Keratinocyte (primary cell): ENCODE measurements at regions not wholly inside any gene's neighbourhood (a gene's known extent, or its start where the extent isn't known, plus 50 kb on each side); places are given as distances from the start of the nearest gene placed in this dataset.
A peak's percentile ranks its signal among the peaks of the same experiment; 100 is the strongest.

Experiments
- DNase-seq: peaks from one replicate; pipeline ENCODE4 v3.0.0-alpha.2; 2011; ENCODE audit warnings: low read depth, missing footprints, low spot score
- FAIRE-seq: peaks from 2 replicates; lab custom pipeline; 2011; peaks lifted over from hg19 to GRCh38; lab: Jason Lieb, UNC
- H2AFZ ChIP-seq: 2 replicates; pipeline ENCODE4 v1.6.0; 2012; ENCODE audit warnings: low read length, control low read depth, inconsistent platforms; ENCODE audit not compliant: control insufficient read depth
- H3K27ac ChIP-seq: 2 replicates; pipeline ENCODE4 v1.5.1; 2011; ENCODE audit warnings: low read length; ENCODE audit not compliant: control insufficient read depth, insufficient read depth
- H3K27me3 ChIP-seq: 3 replicates; pipeline ENCODE4 v1.6.0; 2011; ENCODE audit warnings: low read length; ENCODE audit not compliant: control insufficient read depth, insufficient read depth; ENCODE audit errors: extremely low read depth
- H3K36me3 ChIP-seq, 2 experiments: 2 replicates in 1 of 2; 3 replicates in 1 of 2; pipeline ENCODE4 v1.5.1; 2011; ENCODE audit warnings: low read length in 2 of 2, mild to moderate bottlenecking in 1 of 2; ENCODE audit not compliant: control insufficient read depth in 2 of 2, insufficient read depth in 2 of 2; ENCODE audit errors: extremely low read depth in 1 of 2
- H3K4me1 ChIP-seq: 3 replicates; pipeline ENCODE4 v1.5.1; 2011; ENCODE audit warnings: low read length; ENCODE audit not compliant: control insufficient read depth, insufficient read depth; ENCODE audit errors: extremely low read depth
- H3K4me2 ChIP-seq: 3 replicates; pipeline ENCODE4 v1.6.0; 2011; ENCODE audit warnings: low read depth, low read length; ENCODE audit not compliant: control insufficient read depth, insufficient read depth; ENCODE audit errors: extremely low read depth
- H3K4me3 ChIP-seq, 3 experiments: fragments of 200-600 bp in 1 of 3; sonication (generic) in 1 of 3; 2 replicates in 2 of 3; 3 replicates in 1 of 3; pipeline ENCODE4 v1.5.1; 2011 to 2016; ENCODE audit warnings: low read length in 3 of 3, mild to moderate bottlenecking in 3 of 3, control low read depth in 2 of 3, inconsistent platforms in 1 of 3, low read depth in 1 of 3, mixed read lengths in 1 of 3, mixed run types in 1 of 3, moderate library complexity in 1 of 3; ENCODE audit not compliant: control insufficient read depth in 2 of 3, insufficient read depth in 2 of 3; ENCODE audit errors: extremely low read depth in 1 of 3
- H3K79me2 ChIP-seq: 2 replicates; pipeline ENCODE4 v1.6.0; 2012; ENCODE audit warnings: low read length; ENCODE audit not compliant: control insufficient read depth, insufficient read depth
- H3K9ac ChIP-seq: 3 replicates; pipeline ENCODE4 v1.6.0; 2011; ENCODE audit warnings: low read length; ENCODE audit not compliant: control insufficient read depth, insufficient read depth; ENCODE audit errors: extremely low read depth
- H3K9me1 ChIP-seq: 3 replicates; pipeline ENCODE4 v1.6.0; 2011; ENCODE audit warnings: low read length; ENCODE audit not compliant: control insufficient read depth, insufficient read depth; ENCODE audit errors: extremely low read depth
- H3K9me3 ChIP-seq: 2 replicates; pipeline ENCODE4 v1.5.1; 2012; ENCODE audit warnings: low read depth, low read length; ENCODE audit not compliant: control insufficient read depth
- H4K20me1 ChIP-seq: 3 replicates; pipeline ENCODE4 v1.6.0; 2011; ENCODE audit warnings: low read length; ENCODE audit not compliant: control insufficient read depth, insufficient read depth; ENCODE audit errors: extremely low read depth
- EZH2 ChIP-seq: IDR thresholded peaks from one replicate; pipeline ENCODE4 v1.6.1; 2012; ENCODE audit warnings: inconsistent platforms, mild to moderate bottlenecking, low read length, moderate library complexity
- dilution Hi-C: fragments of 300-500 bp; cut with MboI; formaldehyde crosslinking; loops from one replicate; pipeline ENCODE4 v1.7.0; 2020; ENCODE audit warnings: low sequenced_read_pairs; ENCODE audit not compliant: extremely low pct_ligation_motif_present
- TF ChIP-seq, protein P1 (sequence below), 3 experiments: IDR thresholded peaks in 1 of 3; conservative IDR thresholded peaks in 1 of 3; optimal IDR thresholded peaks in 1 of 3; 2 replicates in 2 of 3; 3 replicates in 1 of 3; pipeline versions ENCODE3 to v1.5.1; 2011; ENCODE audit warnings: low read length in 3 of 3, mild to moderate bottlenecking in 3 of 3, moderate library complexity in 2 of 3, control low read depth in 1 of 3, inconsistent platforms in 1 of 3; ENCODE audit not compliant: insufficient read depth in 2 of 3; ENCODE audit errors: extremely low read depth in 1 of 3

DNA sequence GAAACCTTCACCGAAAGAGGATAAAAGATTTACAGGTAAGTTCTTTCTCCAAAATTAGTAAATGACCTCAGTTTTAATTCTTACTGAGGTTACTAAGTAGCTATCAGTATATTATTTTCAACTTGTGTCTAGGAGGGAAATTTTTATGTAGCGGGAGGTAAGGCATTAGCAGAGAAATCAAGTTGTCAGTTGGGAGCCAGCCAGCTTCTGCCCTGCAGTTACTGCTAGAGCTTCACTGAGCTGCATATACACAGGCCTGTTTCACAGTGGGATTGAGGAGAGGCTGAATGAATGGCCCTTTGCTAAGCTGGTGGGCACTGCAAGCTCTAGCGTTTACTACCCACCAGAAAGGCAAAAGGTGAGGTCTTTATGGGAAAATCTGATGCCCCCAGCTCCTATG, 105.7 kb downstream of the ACAA2 start:
- FAIRE-seq (no peak), DNase-seq (no peak)
- Histone ChIP-seq H3K4me3 (no peak overlapping the region), H3K4me2 (no peak overlapping the region), H3K4me1 (no peaks in the 10 kb centered on the region), H3K27me3 (no peaks in the 10 kb centered on the region), H3K36me3 (no peaks in the 10 kb centered on the region), H3K79me2 (no peaks in the 10 kb centered on the region), H4K20me1 (no peaks in the 10 kb centered on the region), H3K9ac (no peak overlapping the region), H3K9me1 (no peaks in the 10 kb centered on the region), H3K27ac (no peak overlapping the region), H2AFZ (no peak overlapping the region), H3K9me3 (no peaks in the 10 kb centered on the region)
- no peak for TF ChIP-seq EZH2
- TF ChIP-seq, protein P1, sequence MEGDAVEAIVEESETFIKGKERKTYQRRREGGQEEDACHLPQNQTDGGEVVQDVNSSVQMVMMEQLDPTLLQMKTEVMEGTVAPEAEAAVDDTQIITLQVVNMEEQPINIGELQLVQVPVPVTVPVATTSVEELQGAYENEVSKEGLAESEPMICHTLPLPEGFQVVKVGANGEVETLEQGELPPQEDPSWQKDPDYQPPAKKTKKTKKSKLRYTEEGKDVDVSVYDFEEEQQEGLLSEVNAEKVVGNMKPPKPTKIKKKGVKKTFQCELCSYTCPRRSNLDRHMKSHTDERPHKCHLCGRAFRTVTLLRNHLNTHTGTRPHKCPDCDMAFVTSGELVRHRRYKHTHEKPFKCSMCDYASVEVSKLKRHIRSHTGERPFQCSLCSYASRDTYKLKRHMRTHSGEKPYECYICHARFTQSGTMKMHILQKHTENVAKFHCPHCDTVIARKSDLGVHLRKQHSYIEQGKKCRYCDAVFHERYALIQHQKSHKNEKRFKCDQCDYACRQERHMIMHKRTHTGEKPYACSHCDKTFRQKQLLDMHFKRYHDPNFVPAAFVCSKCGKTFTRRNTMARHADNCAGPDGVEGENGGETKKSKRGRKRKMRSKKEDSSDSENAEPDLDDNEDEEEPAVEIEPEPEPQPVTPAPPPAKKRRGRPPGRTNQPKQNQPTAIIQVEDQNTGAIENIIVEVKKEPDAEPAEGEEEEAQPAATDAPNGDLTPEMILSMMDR (optimal IDR thresholded peaks at IDR 0.05 in 1 of 3, IDR thresholded peaks at IDR 0.05 in 1 of 3, conservative IDR thresholded peaks at IDR 0.05 in 1 of 3; ENCODE audit: extremely low read depth in 1 of 3, insufficient read depth in 2 of 3, low read length in 3 of 3): no peak
- dilution Hi-C loops: no loop called here

DNA sequence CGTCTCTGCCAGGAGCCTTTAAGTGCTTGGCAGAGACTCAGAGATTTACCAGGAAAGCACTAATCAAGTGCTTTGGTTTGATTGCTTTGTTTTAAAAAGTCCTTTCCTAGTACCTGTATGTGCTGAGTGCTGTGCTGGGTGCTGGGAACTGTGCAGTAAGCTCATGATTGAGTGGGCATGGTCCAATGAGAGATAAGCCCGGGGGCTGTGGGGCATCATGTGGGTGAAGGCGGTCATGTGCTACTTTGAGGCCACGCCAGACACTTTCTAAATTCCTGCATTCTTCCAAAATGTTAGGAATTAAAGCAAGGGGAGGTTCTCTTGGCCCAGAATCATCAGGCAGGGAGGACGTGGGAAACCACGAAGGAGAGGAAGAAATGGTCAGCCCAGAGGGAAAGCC, 109.0 kb downstream of the ACAA2 start:
- Histone ChIP-seq H3K27me3 (no peaks in the 10 kb centered on the region), H3K4me2 (no peak overlapping the region), H3K9me3 (no peaks in the 10 kb centered on the region), H3K9ac (no peak overlapping the region), H3K79me2 (no peaks in the 10 kb centered on the region), H3K4me1 (peaks cover 5% of the 10 kb centered on the region), H3K4me3 (no peak overlapping the region), H3K9me1 (no peaks in the 10 kb centered on the region), H3K36me3 (no peaks in the 10 kb centered on the region), H4K20me1 (no peaks in the 10 kb centered on the region), H2AFZ (no peak overlapping the region), H3K27ac (no peak overlapping the region)
- dilution Hi-C loops: no loop called here
- TF ChIP-seq, protein P1 (optimal IDR thresholded peaks at IDR 0.05 in 1 of 3, IDR thresholded peaks at IDR 0.05 in 1 of 3, conservative IDR thresholded peaks at IDR 0.05 in 1 of 3; ENCODE audit: extremely low read depth in 1 of 3, insufficient read depth in 2 of 3, low read length in 3 of 3): no peak
- no peak for TF ChIP-seq EZH2
- FAIRE-seq (peak; percentile 51), DNase-seq (no peak)
